HEK293 (cell line): ENCODE measurements at regions not wholly inside any gene's neighbourhood (a gene's known extent, or its start where the extent isn't known, plus 50 kb on each side); places are given as distances from the start of the nearest gene placed in this dataset.

Experiments used
- KLF9 ChIP-seq: fragments of 450-650 bp; formaldehyde crosslinking; IDR thresholded peaks from 2 replicates; pipeline ENCODE4 v1.5.1; 2016; ENCODE audit warnings: missing biosample characterization, missing genetic modification characterization, low read depth
- SP2 ChIP-seq: fragments of 450-650 bp; formaldehyde crosslinking; IDR thresholded peaks from 2 replicates; pipeline ENCODE4 v1.5.1; 2016; ENCODE audit warnings: missing biosample characterization, missing genetic modification characterization
- YY1 ChIP-seq: fragments of 450-650 bp; formaldehyde crosslinking; IDR thresholded peaks from 2 replicates; pipeline ENCODE4 v1.5.1; 2018; ENCODE audit warnings: missing biosample characterization, missing genetic modification characterization

- no peak for TF ChIP-seq SP2 (tag by site-specific recombination)
- no peak for TF ChIP-seq KLF9 (tag by site-specific recombination)
- no peak for TF ChIP-seq YY1 (tag by site-specific recombination)
These were observed 334.8 kb downstream of the SATB1 start for GRCh38 chr3:18090377-18090776.
